Transverse colon (tissue), 1 donor: ENCODE measurements at regions not wholly inside any gene's neighbourhood (a gene's known extent, or its start where the extent isn't known, plus 50 kb on each side); places are given as distances from the start of the nearest gene placed in this dataset.

ENCODE experiments used
- EP300 ChIP-seq: sonication (generic); formaldehyde crosslinking; IDR thresholded peaks from one replicate; pipeline ENCODE4 v1.6.1; 2017; ENCODE audit warnings: antibody characterized with exemption, low read depth
- POLR2A ChIP-seq: fragments of 450-650 bp; IDR thresholded peaks from one replicate; pipeline ENCODE4 v1.6.1; 2016; ENCODE audit warnings: antibody characterized with exemption, mild to moderate bottlenecking, moderate library complexity

- no peak for TF ChIP-seq EP300
- no peak for TF ChIP-seq POLR2A
Measured at GRCh38 chr3:124125315-124125714, 133.4 kb upstream of the ROPN1 start.
